Omental fat pad (tissue), 3 donors: ENCODE measurements at regions not wholly inside any gene's neighbourhood (a gene's known extent, or its start where the extent isn't known, plus 50 kb on each side); places are given as distances from the start of the nearest gene placed in this dataset.

Experiments
- ATAC-seq: fragments of 150-250 bp; one replicate; pipeline ENCODE4 v1.9.1; 2016; ENCODE audit warnings: mild to moderate bottlenecking, moderate library complexity; ENCODE audit not compliant: low FRiP score
- DNase-seq: peaks from one replicate; pipeline ENCODE4 v3.0.0-alpha.2; 2019; ENCODE audit warnings: low spot score
- TF ChIP-seq, protein P1 (sequence below), 3 donors: fragments of 450-650 bp; IDR thresholded peaks; one replicate each; pipeline ENCODE4 v1.5.1; 2016 to 2017; ENCODE audit warnings: antibody characterized with exemption in 3 of 3, mild to moderate bottlenecking in 3 of 3, moderate library complexity in 2 of 3

- DNase-seq, result no peak
- TF ChIP-seq, protein P1, sequence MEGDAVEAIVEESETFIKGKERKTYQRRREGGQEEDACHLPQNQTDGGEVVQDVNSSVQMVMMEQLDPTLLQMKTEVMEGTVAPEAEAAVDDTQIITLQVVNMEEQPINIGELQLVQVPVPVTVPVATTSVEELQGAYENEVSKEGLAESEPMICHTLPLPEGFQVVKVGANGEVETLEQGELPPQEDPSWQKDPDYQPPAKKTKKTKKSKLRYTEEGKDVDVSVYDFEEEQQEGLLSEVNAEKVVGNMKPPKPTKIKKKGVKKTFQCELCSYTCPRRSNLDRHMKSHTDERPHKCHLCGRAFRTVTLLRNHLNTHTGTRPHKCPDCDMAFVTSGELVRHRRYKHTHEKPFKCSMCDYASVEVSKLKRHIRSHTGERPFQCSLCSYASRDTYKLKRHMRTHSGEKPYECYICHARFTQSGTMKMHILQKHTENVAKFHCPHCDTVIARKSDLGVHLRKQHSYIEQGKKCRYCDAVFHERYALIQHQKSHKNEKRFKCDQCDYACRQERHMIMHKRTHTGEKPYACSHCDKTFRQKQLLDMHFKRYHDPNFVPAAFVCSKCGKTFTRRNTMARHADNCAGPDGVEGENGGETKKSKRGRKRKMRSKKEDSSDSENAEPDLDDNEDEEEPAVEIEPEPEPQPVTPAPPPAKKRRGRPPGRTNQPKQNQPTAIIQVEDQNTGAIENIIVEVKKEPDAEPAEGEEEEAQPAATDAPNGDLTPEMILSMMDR (IDR thresholded peaks at IDR 0.05), result no peak
- ATAC-seq, result no peak
These were observed 120.8 kb upstream of the CHORDC1 start for GRCh38 chr11:90343673-90344072.

DNA sequence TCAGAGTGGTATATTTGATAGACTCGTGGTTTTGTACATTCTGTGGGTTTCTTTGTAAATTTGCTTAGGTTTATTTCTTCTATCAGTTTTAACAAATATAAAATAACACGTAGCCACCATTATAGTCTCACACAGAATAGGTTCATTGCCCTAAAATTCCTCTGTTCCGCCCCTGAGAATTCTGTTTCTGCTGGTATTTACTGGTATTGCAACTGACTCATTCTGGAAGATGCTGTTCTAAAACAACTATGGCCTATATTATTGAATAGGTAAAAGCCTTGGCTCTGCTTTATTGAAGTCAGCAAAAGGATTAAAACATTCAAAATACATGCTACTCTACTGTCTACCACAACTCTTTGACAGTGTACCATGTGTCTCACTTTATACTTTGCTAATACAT lies 119.1 kb upstream of the CHORDC1 start:
- DNase-seq, result no peak
- TF ChIP-seq, protein P1 (IDR thresholded peaks at IDR 0.05), result no peak
- ATAC-seq, result no peak

- no peak for ATAC-seq
- DNase-seq, result no peak
- TF ChIP-seq, protein P1 (IDR thresholded peaks at IDR 0.05), result no peak
These were observed 109.6 kb upstream of the CHORDC1 start for GRCh38 chr11:90332415-90332814.

GRCh38 chr11:90330632-90331031 lies 107.8 kb upstream of the CHORDC1 start:
- DNase-seq (no peak), ATAC-seq (no peak)
- TF ChIP-seq, protein P1 (IDR thresholded peaks at IDR 0.05), result no peak

- ATAC-seq (no peak), DNase-seq (no peak)
- TF ChIP-seq, protein P1 (IDR thresholded peaks at IDR 0.05), result no peak
These were observed 106.2 kb upstream of the CHORDC1 start for GRCh38 chr11:90329043-90329442.

- DNase-seq (no peak), ATAC-seq (no peak)
- TF ChIP-seq, protein P1 (IDR thresholded peaks at IDR 0.05), result no peak
These were observed 103.8 kb upstream of the CHORDC1 start for GRCh38 chr11:90326647-90327046.

GRCh38 chr11:90323289-90323688 lies 100.4 kb upstream of the CHORDC1 start:
- ATAC-seq (no peak), DNase-seq (no peak)
- TF ChIP-seq, protein P1 (IDR thresholded peaks at IDR 0.05), result no peak
